ENCODE measurements at regions not wholly inside any gene's neighbourhood (a gene's known extent, or its start where the extent isn't known, plus 50 kb on each side); places are given as distances from the start of the nearest gene placed in this dataset.
A peak's percentile ranks its signal among the peaks of the same experiment; 100 is the strongest.

DNA sequence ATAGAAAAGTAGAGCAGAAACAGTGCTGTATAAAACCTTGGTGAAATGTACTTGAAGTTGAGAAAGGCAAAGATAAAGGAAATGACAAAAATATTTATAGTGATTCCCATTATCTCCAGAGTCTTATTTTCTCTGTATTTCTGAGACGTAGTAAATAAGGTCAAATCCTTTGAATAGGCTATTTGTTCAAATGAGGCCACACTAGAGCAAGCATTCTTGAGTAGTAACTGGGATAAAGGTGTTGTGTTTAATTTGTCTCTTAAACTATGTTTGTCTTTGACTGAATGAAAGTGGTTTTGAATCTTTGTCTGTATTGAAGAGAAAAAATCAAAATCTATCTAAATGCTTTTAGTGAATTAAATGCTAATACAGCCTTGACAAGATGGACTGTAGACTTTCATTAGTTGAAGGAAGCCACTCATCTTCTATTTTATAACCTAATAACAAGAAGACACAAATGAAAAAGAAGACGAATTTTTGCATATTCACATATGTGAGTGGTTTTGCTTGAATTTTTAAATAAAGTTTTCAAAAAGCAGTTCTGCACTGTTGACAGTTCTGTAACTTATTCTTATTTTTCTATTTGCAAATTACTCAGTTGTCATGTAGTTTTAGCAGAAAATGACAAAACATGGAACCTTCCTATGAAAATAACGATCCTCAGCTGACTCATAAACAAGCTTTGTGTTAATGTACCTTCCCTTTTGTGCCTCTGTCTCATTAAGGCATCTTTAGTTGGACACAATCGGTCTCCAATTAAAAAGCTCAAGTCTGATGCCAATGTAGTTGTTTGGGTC lies 94.8 kb upstream of the PCDH18 start:
- H3K4me1 Mint-ChIP-seq (ENCODE audit: unreplicated experiment), result peaks cover 15% of the 10 kb centered on the region
- no peaks in the 10 kb centered on the region for H3K36me3 Mint-ChIP-seq
- no peak overlapping the region for H3K4me3 Mint-ChIP-seq
- no peak for TF ChIP-seq CTCF (conservative IDR thresholded peaks at IDR 0.05)
- peaks cover 5% of the 10 kb centered on the region for H3K9me3 Mint-ChIP-seq
- H3K27me3 Mint-ChIP-seq, result no peaks in the 10 kb centered on the region
- H3K27ac Mint-ChIP-seq, result no peak overlapping the region
- DNase-seq (ENCODE audit: extremely low spot score, unreplicated experiment), result no peak

DNA sequence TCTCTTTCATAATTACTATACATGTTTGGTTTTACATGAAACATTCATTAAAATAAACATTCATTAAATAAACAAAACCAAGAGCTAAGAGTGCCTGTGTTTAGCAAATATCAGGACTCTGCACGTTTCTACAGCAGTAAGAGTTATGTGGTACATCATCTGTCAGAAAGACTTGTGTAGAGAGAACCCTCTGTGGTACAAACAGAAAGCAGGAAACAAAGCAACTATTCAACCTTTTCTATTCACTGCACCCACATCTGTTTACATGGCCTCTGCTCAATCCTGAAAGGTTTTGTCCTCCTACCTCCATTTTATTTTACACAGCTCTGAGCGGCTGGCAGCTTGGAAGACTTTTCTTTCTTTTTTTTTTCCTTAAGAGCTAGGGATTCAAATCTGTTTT lies 90.7 kb upstream of the PCDH18 start:
- Mint-ChIP-seq H3K9me3 (peaks cover 2% of the 10 kb centered on the region), H3K27me3 (no peaks in the 10 kb centered on the region), H3K36me3 (no peaks in the 10 kb centered on the region), H3K4me3 (peak overlapping the region; percentile 13), H3K27ac (peak overlapping the region; percentile 44), H3K4me1 (ENCODE audit: unreplicated experiment) (peaks cover 17% of the 10 kb centered on the region)
- DNase-seq (ENCODE audit: extremely low spot score, unreplicated experiment), result no peak
- TF ChIP-seq CTCF (conservative IDR thresholded peaks at IDR 0.05), result no peak

- peaks cover 18% of the 10 kb centered on the region for H3K4me1 Mint-ChIP-seq (ENCODE audit: unreplicated experiment)
- H3K36me3 Mint-ChIP-seq, result no peaks in the 10 kb centered on the region
- TF ChIP-seq CTCF (conservative IDR thresholded peaks at IDR 0.05), result no peak
- no peak for DNase-seq (ENCODE audit: extremely low spot score, unreplicated experiment)
- H3K9me3 Mint-ChIP-seq, result no peaks in the 10 kb centered on the region
- no peaks in the 10 kb centered on the region for H3K27me3 Mint-ChIP-seq
- no peak overlapping the region for H3K27ac Mint-ChIP-seq
- no peak overlapping the region for H3K4me3 Mint-ChIP-seq
Measured at GRCh38 chr4:137621056-137621455, 88.8 kb upstream of the PCDH18 start.

- H3K4me3 Mint-ChIP-seq, result no peak overlapping the region
- H3K27me3 Mint-ChIP-seq, result no peaks in the 10 kb centered on the region
- TF ChIP-seq CTCF (conservative IDR thresholded peaks at IDR 0.05), result no peak
- H3K36me3 Mint-ChIP-seq, result peaks cover 3% of the 10 kb centered on the region
- H3K27ac Mint-ChIP-seq, result no peak overlapping the region
- H3K4me1 Mint-ChIP-seq (ENCODE audit: unreplicated experiment), result peaks cover 23% of the 10 kb centered on the region
- no peaks in the 10 kb centered on the region for H3K9me3 Mint-ChIP-seq
- no peak for DNase-seq (ENCODE audit: extremely low spot score, unreplicated experiment)
Measured at GRCh38 chr4:137614491-137614890, 82.2 kb upstream of the PCDH18 start.

DNA sequence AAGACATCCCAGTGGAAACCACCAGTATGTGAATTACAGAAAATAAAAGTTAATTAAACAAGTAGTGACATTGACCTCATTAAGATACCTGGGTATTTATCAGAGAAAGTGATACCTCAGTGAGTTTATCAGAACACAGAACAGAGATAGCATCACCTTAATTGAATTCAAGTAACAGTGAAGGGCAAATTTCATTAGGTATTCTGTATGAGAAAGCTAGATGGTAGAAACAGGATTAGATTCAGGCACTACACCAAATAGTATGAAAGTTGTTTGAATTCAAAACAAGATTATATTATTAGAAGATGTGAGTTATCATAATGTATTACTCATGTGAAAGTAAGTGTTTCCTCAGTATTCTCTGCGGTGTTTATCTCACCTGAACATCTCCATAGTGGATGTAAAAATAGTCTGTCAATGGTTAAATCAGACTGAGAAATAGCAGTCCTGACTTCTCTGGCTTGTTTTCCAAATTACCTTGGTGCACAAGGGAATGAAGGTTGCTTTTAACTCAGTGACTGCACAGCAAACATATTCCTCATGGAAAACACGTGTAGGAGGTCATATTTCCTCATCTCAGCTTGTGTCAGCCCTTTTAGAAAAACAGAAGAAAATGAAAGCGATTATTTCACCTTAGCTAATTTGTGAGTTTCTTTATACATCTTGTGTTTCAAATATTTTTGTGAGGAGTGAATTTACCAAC lies 79.9 kb upstream of the PCDH18 start:
- no peak for TF ChIP-seq CTCF (conservative IDR thresholded peaks at IDR 0.05)
- Mint-ChIP-seq H3K27ac (no peak overlapping the region), H3K36me3 (peaks cover 3% of the 10 kb centered on the region), H3K4me1 (ENCODE audit: unreplicated experiment) (peaks cover 25% of the 10 kb centered on the region), H3K27me3 (no peaks in the 10 kb centered on the region), H3K4me3 (no peak overlapping the region), H3K9me3 (peaks cover 5% of the 10 kb centered on the region)
- no peak for DNase-seq (ENCODE audit: extremely low spot score, unreplicated experiment)

Measured in type B pancreatic cell (in vitro differentiated cells).